ENCODE measurements at regions not wholly inside any gene's neighbourhood (a gene's known extent, or its start where the extent isn't known, plus 50 kb on each side); places are given as distances from the start of the nearest gene placed in this dataset.
"Not testable (repeated sequence)": the region's sequence is repeated elsewhere in the genome, so short reads cannot be mapped to it uniquely, and the experiment has no call there.

GRCh38 chr17:445839-446238 lies 93.2 kb upstream of the RPH3AL start, which contains the start of gene RFLNB:
TSS of gene RFLNB (minus strand) at chr17:445939.
- DNase-seq (ENCODE audit: low spot score in 2 of 2); FAIRE-seq: not testable (repeated sequence)

DNA sequence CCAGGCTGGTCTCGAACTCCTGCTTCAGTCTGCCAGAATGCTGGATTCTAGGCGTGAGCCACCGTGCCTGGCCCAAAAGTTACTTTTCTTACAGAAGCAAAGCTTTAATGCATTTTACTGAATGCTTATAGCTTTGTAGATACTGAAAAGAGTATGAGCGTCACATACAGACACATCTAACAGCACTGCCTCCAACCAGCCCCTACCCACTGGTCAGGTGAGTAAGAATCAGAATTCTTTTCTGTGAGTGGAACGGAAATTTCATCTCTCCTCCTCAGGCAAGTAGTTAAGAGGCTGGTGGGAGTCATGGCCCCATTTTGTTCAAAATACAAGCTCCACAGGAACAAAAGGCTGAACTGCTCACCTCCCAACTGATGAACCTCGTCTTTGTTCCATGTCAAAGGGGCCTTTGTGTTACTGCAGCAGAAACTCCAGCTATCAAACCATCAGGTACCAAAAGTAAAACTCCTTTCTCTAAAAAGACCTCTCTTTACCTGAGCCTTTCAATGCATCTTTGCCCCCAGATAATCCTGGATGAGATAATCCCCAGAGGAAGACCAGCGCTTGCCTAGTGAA lies 92.4 kb upstream of the RPH3AL start:
- FAIRE-seq = no peak
- DNase-seq (ENCODE audit: low spot score in 2 of 2) = no peak

- FAIRE-seq = no peak
- no peak for DNase-seq (ENCODE audit: low spot score in 2 of 2)
Measured at GRCh38 chr17:443109-443508, 90.5 kb upstream of the RPH3AL start.

- FAIRE-seq = no peak
- no peak for DNase-seq (ENCODE audit: low spot score in 2 of 2)
Measured at GRCh38 chr17:441155-441950, 88.7 kb upstream of the RPH3AL start.

GRCh38 chr17:438191-438590 lies 85.6 kb upstream of the RPH3AL start:
- FAIRE-seq = no peak
- no peak for DNase-seq (ENCODE audit: low spot score in 2 of 2)

- no peak for FAIRE-seq
- no peak for DNase-seq (ENCODE audit: low spot score in 2 of 2)
Measured at GRCh38 chr17:437545-437944, 84.9 kb upstream of the RPH3AL start.

- FAIRE-seq = no peak
Measured at GRCh38 chr17:436571-436970, 84.0 kb upstream of the RPH3AL start.

GRCh38 chr17:432471-432870 lies 79.9 kb upstream of the RPH3AL start:
- not testable (repeated sequence) for DNase-seq (ENCODE audit: low spot score in 2 of 2)

More at GRCh38 chr17:436571-436970, 84.0 kb upstream of the RPH3AL start:
- no peak for DNase-seq (ENCODE audit: low spot score in 2 of 2)

GRCh38 chr17:431494-431893 lies 78.9 kb upstream of the RPH3AL start:
- FAIRE-seq (no peak), DNase-seq (ENCODE audit: low spot score in 2 of 2) (no peak)

More at GRCh38 chr17:432471-432870, 79.9 kb upstream of the RPH3AL start:
- FAIRE-seq = not testable (repeated sequence)

DNA sequence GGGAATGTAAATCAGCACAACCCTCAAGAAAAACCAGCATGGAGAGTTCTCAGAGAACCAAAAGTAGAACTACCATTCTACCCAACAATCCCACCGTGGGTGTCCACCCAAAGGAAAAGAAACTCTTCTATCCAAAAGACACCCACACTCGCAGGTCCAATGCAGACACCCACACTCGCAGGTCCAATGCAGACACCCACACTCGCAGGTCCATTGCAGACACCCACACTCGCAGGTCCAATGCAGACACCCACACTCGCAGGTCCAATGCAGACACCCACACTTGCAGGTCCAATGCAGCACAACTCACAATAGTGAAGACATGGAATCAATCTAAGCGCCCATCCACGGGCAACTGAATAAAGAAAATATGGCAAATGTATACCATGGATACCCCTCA lies 77.0 kb upstream of the RPH3AL start:
- no peak for FAIRE-seq
- DNase-seq (ENCODE audit: low spot score in 2 of 2) = no peak

DNA sequence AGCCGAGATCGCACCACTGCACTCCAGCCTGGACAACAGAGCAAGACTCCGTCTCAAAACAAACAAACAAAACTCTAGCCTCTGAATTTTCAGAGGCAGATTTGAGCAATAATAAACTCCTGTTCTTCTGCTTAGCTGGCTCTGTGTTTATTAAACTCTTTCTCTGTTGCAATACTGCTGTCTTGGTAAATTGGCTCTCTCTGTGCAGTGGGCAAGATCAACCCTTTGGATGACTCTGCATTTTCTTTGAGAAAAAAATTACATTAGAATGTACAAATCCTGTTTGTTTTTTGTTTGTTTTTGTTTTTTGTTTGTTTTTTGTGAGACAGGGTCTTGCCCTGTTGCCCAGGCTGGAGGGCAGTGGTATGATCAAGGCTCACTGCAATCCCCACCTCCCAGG lies 75.8 kb upstream of the RPH3AL start:
- FAIRE-seq (no peak), DNase-seq (ENCODE audit: low spot score in 2 of 2) (no peak)

DNA sequence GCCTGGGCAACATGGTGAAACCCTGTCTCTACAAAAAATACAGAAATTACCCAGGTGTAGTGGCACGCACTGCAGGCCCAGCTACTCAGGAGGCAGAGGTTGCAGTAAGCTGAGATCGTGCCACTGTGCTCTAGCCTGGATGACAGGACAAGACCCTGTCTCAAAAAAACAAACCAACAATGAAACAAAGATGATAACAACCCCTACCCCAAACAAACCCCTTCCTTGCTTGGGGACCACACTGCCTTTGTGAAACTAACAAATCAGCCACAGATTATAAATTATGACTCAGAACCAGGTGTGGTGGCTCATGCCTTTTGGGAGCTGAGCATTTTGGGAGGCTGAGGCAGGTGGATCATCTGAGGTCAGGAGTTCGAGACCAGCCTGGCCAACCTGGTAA lies 75.3 kb upstream of the RPH3AL start:
- DNase-seq (ENCODE audit: low spot score in 2 of 2) (no peak), FAIRE-seq (no peak)

DNA sequence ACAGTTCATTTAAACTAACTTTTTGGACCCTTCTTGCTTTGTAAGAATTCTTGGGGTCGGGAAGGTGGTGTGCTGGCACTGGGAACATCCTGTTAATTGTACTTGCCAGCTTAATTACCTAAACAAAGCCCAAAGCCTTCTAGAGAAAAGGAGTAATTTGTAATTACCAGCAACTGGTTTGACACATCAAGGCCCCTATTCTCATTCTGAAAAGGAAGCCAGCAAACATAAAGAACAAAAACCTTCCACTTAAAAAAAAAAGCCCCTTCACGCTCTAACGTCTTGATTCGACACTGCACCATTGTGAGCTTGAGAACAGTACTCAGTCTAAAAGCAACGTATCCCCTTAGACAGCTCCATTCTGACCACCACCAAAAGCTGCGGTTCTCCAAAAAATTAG lies 74.7 kb upstream of the RPH3AL start:
- DNase-seq (ENCODE audit: low spot score in 2 of 2) = no peak

GRCh38 chr17:422196-422930 lies 69.8 kb upstream of the RPH3AL start:
- FAIRE-seq (no peak), DNase-seq (ENCODE audit: low spot score in 2 of 2) (no peak)

More for the DNA sequence above, 74.7 kb upstream of the RPH3AL start:
- no peak for FAIRE-seq

- DNase-seq (ENCODE audit: low spot score in 2 of 2) (no peak), FAIRE-seq (no peak)
Measured at GRCh38 chr17:420479-421175, 68.0 kb upstream of the RPH3AL start.

DNA sequence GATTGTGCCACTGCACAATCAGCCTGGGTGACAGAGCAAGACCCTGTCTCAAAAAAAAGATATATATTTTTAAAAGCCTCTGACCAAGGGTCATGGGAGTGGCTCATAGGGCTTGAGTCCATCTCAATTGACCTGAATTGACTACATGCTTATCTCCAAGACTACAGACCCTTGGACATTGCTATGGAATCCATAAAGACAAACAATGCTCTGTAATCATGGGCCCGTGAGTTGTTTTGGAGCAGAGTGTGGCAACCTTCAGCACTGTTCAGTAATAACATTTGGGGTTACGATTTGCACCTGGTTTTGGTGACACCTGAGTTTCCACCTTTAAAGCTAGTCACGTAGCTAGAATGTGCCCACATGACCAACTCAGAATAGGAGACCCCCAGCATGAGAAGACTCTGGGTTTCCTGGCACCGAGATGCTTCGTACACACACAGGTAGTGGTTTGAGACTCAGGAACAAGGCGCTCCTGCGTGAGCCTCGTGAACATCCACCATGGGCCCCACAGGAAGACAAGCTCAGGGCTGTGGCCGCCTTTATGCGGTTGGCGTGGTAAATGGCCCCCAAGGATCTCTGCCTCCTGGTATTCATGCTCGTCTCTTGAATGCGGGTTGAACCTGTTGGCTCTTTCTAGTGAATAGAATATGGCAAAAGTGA lies 66.6 kb upstream of the RPH3AL start:
- FAIRE-seq (no peak), DNase-seq (ENCODE audit: low spot score in 2 of 2) (no peak)

DNA sequence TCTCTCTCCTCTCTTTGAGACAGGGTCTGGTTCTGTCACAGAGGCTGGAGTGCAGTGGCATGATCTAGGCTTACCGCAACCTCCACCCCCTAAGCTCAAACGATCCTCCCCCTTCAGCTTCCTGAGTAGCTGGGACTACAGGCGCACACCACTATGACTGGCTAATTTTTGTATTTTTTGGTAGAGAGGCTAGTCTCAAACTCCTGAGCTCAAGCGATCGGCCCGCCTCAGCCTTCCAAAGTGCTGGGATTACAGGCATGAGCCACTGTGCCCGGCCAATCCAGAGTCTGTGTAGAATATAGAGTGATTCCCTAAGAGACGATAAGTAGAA lies 65.8 kb upstream of the RPH3AL start:
- DNase-seq (ENCODE audit: low spot score in 2 of 2) (no peak), FAIRE-seq (no peak)

GRCh38 chr17:417691-418420 lies 65.2 kb upstream of the RPH3AL start:
- FAIRE-seq (no peak), DNase-seq (ENCODE audit: low spot score in 2 of 2) (no peak)

DNA sequence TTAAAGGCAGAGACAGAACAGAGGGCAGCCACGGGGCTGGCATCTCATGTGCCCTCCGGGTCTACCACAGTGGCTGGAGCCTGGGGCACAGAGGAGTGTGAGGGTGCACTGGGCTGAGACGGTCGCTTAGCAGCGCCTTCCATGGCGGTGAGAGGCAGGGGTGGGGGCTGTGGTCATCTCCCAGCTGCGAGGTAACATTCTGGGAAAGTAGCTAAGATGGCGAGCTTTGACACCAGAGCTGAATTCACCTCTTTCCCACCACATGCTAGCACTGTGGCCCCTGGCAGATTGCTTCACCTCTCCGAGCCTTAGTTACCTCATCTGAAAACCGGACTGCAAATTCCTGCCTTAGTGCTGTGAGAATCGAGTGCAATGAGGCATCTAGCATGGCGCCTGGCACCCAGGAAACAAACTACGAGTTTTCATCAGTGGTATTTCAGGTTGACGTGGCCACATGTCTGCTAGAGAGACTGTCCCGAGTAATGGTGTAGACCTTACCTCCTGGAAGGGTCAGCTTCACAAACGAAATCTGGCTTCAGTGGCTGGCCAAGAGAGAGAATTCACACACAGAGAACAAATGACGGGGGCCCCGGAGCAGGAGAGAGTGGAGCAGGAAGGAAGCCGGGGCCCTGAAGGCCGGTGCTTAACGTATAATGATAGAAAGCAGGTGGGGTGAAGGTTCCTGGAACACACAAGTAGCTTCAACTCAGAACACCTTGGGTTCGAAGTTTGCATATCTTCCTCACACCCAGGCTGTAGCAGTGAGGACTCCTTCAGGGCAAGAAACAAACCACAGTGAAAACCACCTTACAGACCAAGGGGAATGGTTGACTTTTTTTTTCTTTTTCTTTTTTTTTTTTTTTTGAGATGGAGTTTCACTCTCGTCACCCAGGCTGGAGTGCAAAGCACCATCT lies 63.9 kb upstream of the RPH3AL start:
- no peak for DNase-seq (ENCODE audit: low spot score in 2 of 2)
- FAIRE-seq = no peak

Data from frontal cortex (tissue), 3 donors.